GM18951 (cell line): ENCODE measurements at regions not wholly inside any gene's neighbourhood (a gene's known extent, or its start where the extent isn't known, plus 50 kb on each side); places are given as distances from the start of the nearest gene placed in this dataset.

Source experiments
- POLR2A ChIP-seq: IDR thresholded peaks from 4 replicates; pipeline ENCODE4 v1.6.1; 2011; ENCODE audit warnings: mild to moderate bottlenecking; ENCODE audit not compliant: insufficient read length, insufficient read depth; ENCODE audit errors: extremely low read depth
- in situ Hi-C: fragments of 300-500 bp; cut with MboI; formaldehyde crosslinking; loops from one replicate; pipeline ENCODE4 v1.12.0; 2022; ENCODE audit warnings: low sequenced_read_pairs, mixed read lengths, inconsistent platforms; ENCODE audit not compliant: unreplicated experiment

DNA sequence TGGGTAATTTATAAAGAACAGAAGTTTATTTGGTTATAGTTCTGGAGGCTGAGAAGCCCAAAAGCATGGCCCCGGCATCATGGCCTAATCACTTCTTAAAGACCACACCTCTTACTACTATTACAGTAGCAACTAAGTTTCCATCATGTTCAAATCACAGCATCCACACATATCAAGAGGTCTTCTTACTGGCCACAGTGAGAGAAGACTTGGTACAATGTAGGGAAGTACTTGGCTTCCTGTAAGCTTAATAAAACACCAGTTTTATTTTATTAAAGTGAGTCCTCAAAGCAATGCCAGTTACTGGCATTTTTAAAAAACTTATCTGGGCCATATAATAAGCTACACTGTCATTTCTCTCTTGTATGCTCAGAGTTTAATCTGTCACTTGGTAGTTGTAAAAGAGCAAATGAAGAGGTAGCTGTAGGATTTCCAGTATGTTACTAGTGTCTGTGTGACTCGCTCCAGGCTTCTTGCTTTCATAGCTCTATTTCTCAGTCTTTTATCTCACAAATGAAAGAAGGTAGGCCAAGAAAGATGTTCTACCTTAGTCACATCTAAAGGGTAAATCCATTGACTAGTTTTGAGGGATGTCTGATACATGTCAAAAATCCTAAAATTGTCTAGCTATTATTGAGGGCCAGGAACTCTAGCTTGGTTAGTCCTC, 159.2 kb upstream of the CPEB2 start:
- in situ Hi-C loops, result no loop called here
- no peak for TF ChIP-seq POLR2A

- no peak for TF ChIP-seq POLR2A
- in situ Hi-C loops, result no loop called here
Measured at GRCh38 chr4:14844061-14844460, 158.2 kb upstream of the CPEB2 start.

DNA sequence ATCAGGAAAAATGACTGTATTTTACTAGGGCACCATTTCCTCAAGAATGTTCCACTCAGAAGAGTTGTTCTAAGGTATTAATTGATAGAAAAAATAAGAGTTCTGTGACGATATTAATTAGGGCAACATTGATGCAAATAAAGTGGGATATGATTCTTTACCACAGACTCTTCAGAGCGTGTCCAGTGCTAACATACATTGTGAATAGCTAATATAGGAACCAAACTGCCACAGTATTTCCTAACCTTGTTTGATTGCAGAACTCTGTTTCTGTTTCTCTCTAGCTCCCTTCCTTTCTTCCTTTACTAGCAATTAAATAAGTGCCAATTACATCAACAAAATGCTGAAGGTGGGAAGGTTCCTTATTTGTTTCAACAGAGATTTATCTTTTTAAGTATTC, 154.1 kb upstream of the CPEB2 start:
- TF ChIP-seq POLR2A, result no peak
- in situ Hi-C loops, result no loop called here

- no peak for TF ChIP-seq POLR2A
- in situ Hi-C loops, result no loop called here
Measured at GRCh38 chr4:14850455-14851097, 151.7 kb upstream of the CPEB2 start.

- no peak for TF ChIP-seq POLR2A
- in situ Hi-C loops, result no loop called here
Measured at GRCh38 chr4:14853176-14853943, 148.9 kb upstream of the CPEB2 start.

- in situ Hi-C loops, result no loop called here
- TF ChIP-seq POLR2A, result no peak
Measured at GRCh38 chr4:14855719-14856061, 146.6 kb upstream of the CPEB2 start.

GRCh38 chr4:14856062-14856933, 146.0 kb upstream of the CPEB2 start:
- no peak for TF ChIP-seq POLR2A
- in situ Hi-C loops, result no loop called here

- in situ Hi-C loops, result no loop called here
Measured at GRCh38 chr4:14856934-14857235, 145.4 kb upstream of the CPEB2 start.

GRCh38 chr4:14857475-14857874, 144.8 kb upstream of the CPEB2 start:
- no peak for TF ChIP-seq POLR2A
- in situ Hi-C loops, result no loop called here

More at GRCh38 chr4:14856934-14857235, 145.4 kb upstream of the CPEB2 start:
- TF ChIP-seq POLR2A, result no peak

- in situ Hi-C loops, result no loop called here
Measured at GRCh38 chr4:14857981-14858380, 144.3 kb upstream of the CPEB2 start.

GRCh38 chr4:14862891-14863290, 139.4 kb upstream of the CPEB2 start:
- in situ Hi-C loops, result no loop called here
- no peak for TF ChIP-seq POLR2A

More at GRCh38 chr4:14857981-14858380, 144.3 kb upstream of the CPEB2 start:
- no peak for TF ChIP-seq POLR2A

DNA sequence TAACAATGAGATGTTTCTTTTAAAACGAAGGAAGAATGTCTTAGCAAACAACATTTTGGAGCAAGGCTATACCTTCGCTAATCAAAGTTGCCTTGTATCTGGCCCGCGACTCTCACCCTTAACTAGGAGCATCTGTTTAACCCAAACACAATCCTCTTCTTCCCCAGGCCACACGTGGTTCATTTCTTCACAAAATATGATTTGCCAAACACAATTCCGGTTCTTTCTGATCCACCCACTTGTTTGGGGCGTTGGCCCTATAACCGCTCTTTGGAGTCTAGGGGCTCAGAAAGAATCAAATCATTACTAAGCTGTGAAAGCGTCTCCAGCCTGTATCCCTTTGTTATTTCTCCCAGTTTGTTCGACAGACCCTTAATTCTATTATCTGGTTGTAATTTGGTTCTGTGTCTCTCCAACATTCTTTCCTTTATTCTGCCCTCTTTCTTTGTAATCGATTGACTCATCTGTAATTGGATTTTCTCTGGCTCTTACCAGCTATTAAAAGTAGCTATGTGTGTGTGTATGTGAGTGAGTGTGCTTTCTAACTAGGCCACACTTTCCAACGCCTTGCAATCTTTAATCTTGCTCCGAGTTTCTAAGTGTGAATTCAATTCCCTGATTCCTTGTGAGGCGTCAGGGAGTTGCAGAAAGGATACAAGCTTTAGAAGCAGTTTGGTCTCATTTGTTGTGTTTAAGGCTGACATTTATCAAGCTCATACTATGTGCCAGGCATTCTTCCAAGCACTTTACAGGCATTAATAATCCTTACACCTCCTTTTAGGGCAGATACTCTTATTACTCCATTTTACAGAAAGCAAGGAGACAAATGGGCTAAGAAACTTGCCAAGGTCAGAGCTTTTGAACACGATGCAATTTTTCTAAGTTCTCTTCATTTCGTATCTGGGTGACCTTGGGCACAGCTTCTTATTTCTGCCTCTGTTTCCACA, 138.6 kb upstream of the CPEB2 start:
- in situ Hi-C loops, result no loop called here

More for the DNA sequence above, 138.6 kb upstream of the CPEB2 start:
- no peak for TF ChIP-seq POLR2A
